B cell (primary cell): ENCODE measurements at regions not wholly inside any gene's neighbourhood (a gene's known extent, or its start where the extent isn't known, plus 50 kb on each side); places are given as distances from the start of the nearest gene placed in this dataset.

Experiments used
- ATAC-seq: fragments of 200-7000 bp; cut with Tn5 transposase; one replicate; pipeline ENCODE4 v1.10.0; 2021; ENCODE audit warnings: low read depth, mild to moderate bottlenecking, moderate number of reproducible peaks, moderate library complexity
- CTCF ChIA-PET: fragments of 350-600 bp; sonication (Branson Sonifier 250); formaldehyde crosslinking; loops from one replicate; lab custom pipeline; 2021; ENCODE audit warnings: antibody characterized with exemption, inconsistent platforms; lab: Charles Lee
- POLR2A ChIA-PET: fragments of 350-600 bp; sonication (Branson Sonifier 250); formaldehyde crosslinking; loops from one replicate; lab custom pipeline; 2021; ENCODE audit warnings: antibody characterized with exemption; lab: Charles Lee
- DNase-seq: peaks from one replicate; pipeline ENCODE4 v3.0.0; 2013
- H2AFZ ChIP-seq: 2 replicates; pipeline ENCODE4 v1.6.1; 2012; ENCODE audit warnings: mild to moderate bottlenecking, low read depth, low read length; ENCODE audit not compliant: insufficient read depth, poor library complexity, severe bottlenecking
- H3K27ac ChIP-seq, 2 donors: 1 replicate in 1 of 2; 2 replicates in 1 of 2; pipeline ENCODE4 v1.5.1; 2012 to 2013; ENCODE audit warnings: low read length in 2 of 2, mild to moderate bottlenecking in 2 of 2, moderate library complexity in 1 of 2
- H3K27me3 ChIP-seq, 4 experiments: fragments of 200-600 bp in 1 of 4; sonication (generic) in 1 of 4; replicated peaks in 1 of 4; 1 replicate in 2 of 4; 2 replicates in 2 of 4; pipeline versions ENCODE4 v1.6.1 to v1.7.0; 2013 to 2016; ENCODE audit warnings: low read length in 3 of 4, mild to moderate bottlenecking in 2 of 4, mixed read lengths in 1 of 4, moderate library complexity in 1 of 4; ENCODE audit not compliant: insufficient read depth in 4 of 4, control insufficient read depth in 3 of 4; ENCODE audit errors: control extremely low read depth in 1 of 4
- H3K36me3 ChIP-seq, 2 experiments: replicated peaks in 1 of 2; 1 replicate in 1 of 2; 2 replicates in 1 of 2; pipeline versions ENCODE4 v1.6.1 to v1.7.1; 2013; ENCODE audit warnings: low read length in 1 of 2; ENCODE audit not compliant: insufficient read depth in 2 of 2, control insufficient read depth in 1 of 2; ENCODE audit errors: control extremely low read depth in 1 of 2, extremely low read depth in 1 of 2
- H3K4me1 ChIP-seq, 2 donors: fragments of 200-600 bp in 1 of 2; sonication (generic) in 1 of 2; 1 replicate in 1 of 2; 2 replicates in 1 of 2; pipeline versions ENCODE4 v1.5.1 to v1.6.1; 2013 to 2017; ENCODE audit warnings: low read length in 2 of 2; ENCODE audit not compliant: control insufficient read depth in 2 of 2, insufficient read depth in 2 of 2
- H3K4me2 ChIP-seq: replicated peaks from 2 replicates; pipeline ENCODE3; 2012; ENCODE audit warnings: mild to moderate bottlenecking, low read depth, low read length; ENCODE audit not compliant: poor library complexity, severe bottlenecking
- H3K4me3 ChIP-seq, 5 experiments: fragments of 200-600 bp in 1 of 5; sonication (generic) in 1 of 5; 1 replicate in 3 of 5; 2 replicates in 2 of 5; pipeline versions ENCODE4 v1.5.1 to v1.7.0; 2011 to 2016; ENCODE audit warnings: low read length in 4 of 5, mild to moderate bottlenecking in 4 of 5, low read depth in 2 of 5, control low read depth in 1 of 5, moderate library complexity in 1 of 5; ENCODE audit not compliant: insufficient read depth in 1 of 5; ENCODE audit errors: control extremely low read depth in 1 of 5, extremely low read depth in 1 of 5
- H3K79me2 ChIP-seq: fragments of 200-600 bp; sonication (generic); one replicate; pipeline ENCODE4 v1.6.0; 2016; ENCODE audit warnings: low read length; ENCODE audit not compliant: control insufficient read depth, insufficient read depth
- H3K9ac ChIP-seq: fragments of 200-600 bp; sonication (generic); 2 replicates; pipeline ENCODE4 v1.6.1; 2017; ENCODE audit warnings: mild to moderate bottlenecking, low read length, moderate library complexity
- H3K9me3 ChIP-seq, 3 donors: one replicate each; pipeline versions ENCODE4 v1.6.1 to v1.7.1; 2013; ENCODE audit warnings: low read length in 2 of 3; ENCODE audit not compliant: control insufficient read depth in 2 of 3, insufficient read depth in 1 of 3; ENCODE audit errors: control extremely low read depth in 1 of 3
- H4K20me1 ChIP-seq: 2 replicates; pipeline ENCODE4 v1.6.0; 2012; ENCODE audit warnings: mild to moderate bottlenecking, low read length; ENCODE audit not compliant: insufficient read depth, control insufficient read depth, poor library complexity, severe bottlenecking
- H3K27ac Mint-ChIP-seq: one replicate; pipeline ENCODE4 v1.8.0; 2021; ENCODE audit warnings: mixed read lengths
- H3K27me3 Mint-ChIP-seq: one replicate; pipeline ENCODE4 v1.8.0; 2021; ENCODE audit warnings: mixed read lengths
- H3K4me1 Mint-ChIP-seq: one replicate; pipeline ENCODE4 v1.8.0; 2021; ENCODE audit warnings: mixed read lengths
- H3K4me3 Mint-ChIP-seq: one replicate; pipeline ENCODE4 v1.8.0; 2021; ENCODE audit warnings: mixed read lengths
- H3K9me3 Mint-ChIP-seq: one replicate; pipeline ENCODE4 v1.8.0; 2022; ENCODE audit warnings: mixed read lengths; ENCODE audit not compliant: insufficient read depth
- EZH2 ChIP-seq: IDR thresholded peaks from 2 replicates; pipeline ENCODE4 v1.6.1; 2012; ENCODE audit warnings: borderline replicate concordance, low read depth, mild to moderate bottlenecking, moderate library complexity, low read length; ENCODE audit not compliant: insufficient read depth, poor library complexity, severe bottlenecking
- WGBS: methylation state at CpG from one replicate; pipeline ENCODE4 v1.1.5; 2013; ENCODE audit warnings: missing lambda C conversion rate; ENCODE audit not compliant: insufficient coverage; 5-methylcytosine and 5-hydroxymethylcytosine counted together
- intact Hi-C: fragments of 100-400 bp; cut with micrococcal nuclease; formaldehyde crosslinking; loops from one replicate; pipeline ENCODE4 v1.10.0; 2022
- TF ChIP-seq, protein P1 (sequence below): fragments of 200-600 bp; IDR thresholded peaks from one replicate; pipeline ENCODE4 v1.8.0; 2022; ENCODE audit warnings: antibody characterized with exemption, mild to moderate bottlenecking

DNA sequence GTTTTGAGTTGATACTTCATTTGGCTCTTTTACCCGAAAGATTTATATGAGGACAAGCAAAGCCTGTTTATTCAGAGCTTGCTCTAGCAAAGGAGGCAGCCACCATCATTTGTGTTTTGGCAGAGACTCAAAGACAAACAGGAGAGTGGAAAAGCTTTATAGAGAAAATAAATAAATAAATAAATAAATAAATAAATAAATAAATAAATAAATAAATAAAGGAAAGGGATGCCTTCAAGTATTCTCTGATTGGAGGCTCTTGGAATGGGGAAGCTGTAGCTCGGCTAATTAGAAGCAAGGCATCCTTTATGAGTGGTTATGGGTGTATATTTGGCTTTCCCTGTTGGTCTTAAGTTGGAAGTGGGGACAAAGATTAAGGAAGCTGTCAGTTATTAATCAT lies 229.8 kb downstream of the RASSF9 start:
- 100% methylated on average over 2 of the region's 2 CpGs for WGBS
- no peak overlapping the region for H2AFZ ChIP-seq
- no peaks in the 10 kb centered on the region for H3K27me3 ChIP-seq
- H3K9me3 Mint-ChIP-seq: peaks cover 3% of the 10 kb centered on the region
- H3K9ac ChIP-seq: no peak overlapping the region
- H3K27me3 Mint-ChIP-seq: no peaks in the 10 kb centered on the region
- no peaks in the 10 kb centered on the region for H4K20me1 ChIP-seq
- no peak for TF ChIP-seq EZH2
- TF ChIP-seq, protein P1, sequence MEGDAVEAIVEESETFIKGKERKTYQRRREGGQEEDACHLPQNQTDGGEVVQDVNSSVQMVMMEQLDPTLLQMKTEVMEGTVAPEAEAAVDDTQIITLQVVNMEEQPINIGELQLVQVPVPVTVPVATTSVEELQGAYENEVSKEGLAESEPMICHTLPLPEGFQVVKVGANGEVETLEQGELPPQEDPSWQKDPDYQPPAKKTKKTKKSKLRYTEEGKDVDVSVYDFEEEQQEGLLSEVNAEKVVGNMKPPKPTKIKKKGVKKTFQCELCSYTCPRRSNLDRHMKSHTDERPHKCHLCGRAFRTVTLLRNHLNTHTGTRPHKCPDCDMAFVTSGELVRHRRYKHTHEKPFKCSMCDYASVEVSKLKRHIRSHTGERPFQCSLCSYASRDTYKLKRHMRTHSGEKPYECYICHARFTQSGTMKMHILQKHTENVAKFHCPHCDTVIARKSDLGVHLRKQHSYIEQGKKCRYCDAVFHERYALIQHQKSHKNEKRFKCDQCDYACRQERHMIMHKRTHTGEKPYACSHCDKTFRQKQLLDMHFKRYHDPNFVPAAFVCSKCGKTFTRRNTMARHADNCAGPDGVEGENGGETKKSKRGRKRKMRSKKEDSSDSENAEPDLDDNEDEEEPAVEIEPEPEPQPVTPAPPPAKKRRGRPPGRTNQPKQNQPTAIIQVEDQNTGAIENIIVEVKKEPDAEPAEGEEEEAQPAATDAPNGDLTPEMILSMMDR: no peak
- H3K4me3 ChIP-seq: no peak overlapping the region
- intact Hi-C loops: no loop called here
- ChIA-PET POLR2A (no interaction called here), CTCF (no interaction called here)
- no peak overlapping the region for H3K27ac Mint-ChIP-seq
- H3K4me2 ChIP-seq: no peak overlapping the region
- ATAC-seq: no peak
- no peak overlapping the region for H3K27ac ChIP-seq
- H3K36me3 ChIP-seq: no peaks in the 10 kb centered on the region
- H3K4me1 ChIP-seq: no peaks in the 10 kb centered on the region
- no peaks in the 10 kb centered on the region for H3K4me1 Mint-ChIP-seq
- DNase-seq: no peak
- H3K4me3 Mint-ChIP-seq: no peak overlapping the region
- no peaks in the 10 kb centered on the region for H3K9me3 ChIP-seq
- H3K79me2 ChIP-seq: no peaks in the 10 kb centered on the region

DNA sequence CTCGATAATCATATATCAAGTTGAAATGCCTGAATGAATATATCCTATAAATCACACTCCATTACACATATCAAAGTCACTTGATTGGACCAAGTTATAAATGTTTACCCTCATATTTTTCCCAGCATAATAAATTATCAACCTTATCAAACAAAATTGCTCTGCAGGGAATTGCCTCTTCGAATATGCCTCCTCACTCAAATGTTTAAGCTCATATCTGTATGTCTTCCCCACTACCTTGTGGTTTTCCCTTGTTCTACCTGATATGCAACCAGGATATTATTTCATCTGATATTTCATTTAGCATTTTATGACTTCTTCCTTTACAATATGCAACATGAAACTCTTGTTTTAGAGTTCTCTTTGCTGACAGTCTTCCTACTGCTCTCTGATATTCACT lies 226.4 kb downstream of the RASSF9 start:
- H3K27me3 ChIP-seq: no peaks in the 10 kb centered on the region
- WGBS: 44% methylated on average over 1 of the region's 2 CpGs

More for the DNA sequence above, 226.4 kb downstream of the RASSF9 start:
- ATAC-seq (no peak), DNase-seq (no peak)
- H3K27ac Mint-ChIP-seq: no peak overlapping the region
- Histone ChIP-seq H4K20me1 (no peaks in the 10 kb centered on the region), H3K9me3 (no peaks in the 10 kb centered on the region), H3K4me3 (no peak overlapping the region), H3K36me3 (no peaks in the 10 kb centered on the region), H2AFZ (no peak overlapping the region), H3K79me2 (no peaks in the 10 kb centered on the region), H3K4me2 (no peak overlapping the region), H3K9ac (no peak overlapping the region), H3K4me1 (no peaks in the 10 kb centered on the region), H3K27ac (no peak overlapping the region)
- no peak overlapping the region for H3K4me3 Mint-ChIP-seq
- ChIA-PET POLR2A (no interaction called here), CTCF (no interaction called here)
- H3K27me3 Mint-ChIP-seq: no peaks in the 10 kb centered on the region
- intact Hi-C loops: no loop called here
- TF ChIP-seq, protein P1: no peak
- no peak for TF ChIP-seq EZH2
- no peaks in the 10 kb centered on the region for H3K9me3 Mint-ChIP-seq
- no peaks in the 10 kb centered on the region for H3K4me1 Mint-ChIP-seq
